ELF-1 (cell line): ENCODE measurements at regions not wholly inside any gene's neighbourhood (a gene's known extent, or its start where the extent isn't known, plus 50 kb on each side); places are given as distances from the start of the nearest gene placed in this dataset.
A peak's percentile ranks its signal among the peaks of the same experiment; 100 is the strongest.

Source experiments
- DNase-seq: peaks from one replicate; pipeline ENCODE4 v3.0.0-alpha.2; 2016; ENCODE audit warnings: low read depth, low spot score

GRCh38 chr14:85088192-85088591 is 441.8 kb upstream of the FLRT2 start:
- DNase-seq = no peak

- DNase-seq = no peak
Measured at GRCh38 chr14:85090681-85091080, 439.3 kb upstream of the FLRT2 start.

- no peak for DNase-seq
Measured at GRCh38 chr14:85093631-85094330, 436.2 kb upstream of the FLRT2 start.

GRCh38 chr14:85102591-85102990 is 427.4 kb upstream of the FLRT2 start:
- DNase-seq = no peak

- no peak for DNase-seq
Measured at GRCh38 chr14:85106506-85106905, 423.4 kb upstream of the FLRT2 start.

- no peak for DNase-seq
Measured at GRCh38 chr14:85112762-85113161, 417.2 kb upstream of the FLRT2 start.

GRCh38 chr14:85115921-85116320 is 414.0 kb upstream of the FLRT2 start:
- no peak for DNase-seq

- no peak for DNase-seq
Measured at GRCh38 chr14:85118274-85118673, 411.7 kb upstream of the FLRT2 start.

- DNase-seq = no peak
Measured at GRCh38 chr14:85122690-85123089, 407.3 kb upstream of the FLRT2 start.

GRCh38 chr14:85123755-85124154 is 406.2 kb upstream of the FLRT2 start:
- no peak for DNase-seq

- DNase-seq = no peak
Measured at GRCh38 chr14:85124631-85125290, 405.2 kb upstream of the FLRT2 start.

- DNase-seq = no peak
Measured at GRCh38 chr14:85125291-85125670, 404.7 kb upstream of the FLRT2 start.

GRCh38 chr14:85129921-85130320 is 400.0 kb upstream of the FLRT2 start:
- DNase-seq = no peak

GRCh38 chr14:85131226-85131922 is 398.6 kb upstream of the FLRT2 start:
- peak; percentile 36 for DNase-seq

- no peak for DNase-seq
Measured at GRCh38 chr14:85142982-85143381, 387.0 kb upstream of the FLRT2 start.

- DNase-seq = no peak
Measured at GRCh38 chr14:85146779-85147178, 383.2 kb upstream of the FLRT2 start.

GRCh38 chr14:85150166-85150565 is 379.8 kb upstream of the FLRT2 start:
- DNase-seq = no peak

- no peak for DNase-seq
Measured at GRCh38 chr14:85154714-85155113, 375.2 kb upstream of the FLRT2 start.

GRCh38 chr14:85156319-85156718 is 373.6 kb upstream of the FLRT2 start:
- no peak for DNase-seq

GRCh38 chr14:85159726-85160125 is 370.2 kb upstream of the FLRT2 start:
- no peak for DNase-seq

- DNase-seq = no peak
Measured at GRCh38 chr14:85165094-85165493, 364.9 kb upstream of the FLRT2 start.

GRCh38 chr14:85169381-85169780 is 360.6 kb upstream of the FLRT2 start:
- DNase-seq = no peak

- DNase-seq = no peak
Measured at GRCh38 chr14:85172290-85172689, 357.7 kb upstream of the FLRT2 start.
